ENCODE measurements at regions not wholly inside any gene's neighbourhood (a gene's known extent, or its start where the extent isn't known, plus 50 kb on each side); places are given as distances from the start of the nearest gene placed in this dataset.

DNA sequence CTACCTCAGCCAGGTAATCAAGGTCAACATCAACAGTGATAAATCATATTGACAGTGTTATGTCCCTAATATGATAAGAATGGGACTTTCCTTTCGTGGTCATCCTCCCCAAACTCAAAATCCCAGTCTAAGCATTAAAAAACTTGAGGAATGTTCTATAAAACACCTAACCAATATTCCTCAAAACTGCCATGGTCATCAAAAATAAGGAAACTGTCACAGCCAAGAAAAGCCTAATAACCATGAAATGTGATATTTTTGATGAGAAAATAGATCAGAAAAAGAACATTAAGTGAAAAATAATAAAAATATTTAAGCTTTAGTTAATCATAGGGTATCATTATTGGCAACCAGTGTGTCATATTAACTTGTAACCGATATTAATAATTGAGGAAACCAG, 232.1 kb upstream of the ATP10B start:
- H3K27me3 ChIP-seq (replicated peaks; ENCODE audit: control insufficient read depth, insufficient read depth, low read length) = no peaks in the 10 kb centered on the region
- DNase-seq (ENCODE audit: extremely low read depth, insufficient read length) = no peak
- H3K36me3 ChIP-seq (ENCODE audit: control insufficient read depth, insufficient read depth, low read length) = no peaks in the 10 kb centered on the region
- TF ChIP-seq, protein P1, sequence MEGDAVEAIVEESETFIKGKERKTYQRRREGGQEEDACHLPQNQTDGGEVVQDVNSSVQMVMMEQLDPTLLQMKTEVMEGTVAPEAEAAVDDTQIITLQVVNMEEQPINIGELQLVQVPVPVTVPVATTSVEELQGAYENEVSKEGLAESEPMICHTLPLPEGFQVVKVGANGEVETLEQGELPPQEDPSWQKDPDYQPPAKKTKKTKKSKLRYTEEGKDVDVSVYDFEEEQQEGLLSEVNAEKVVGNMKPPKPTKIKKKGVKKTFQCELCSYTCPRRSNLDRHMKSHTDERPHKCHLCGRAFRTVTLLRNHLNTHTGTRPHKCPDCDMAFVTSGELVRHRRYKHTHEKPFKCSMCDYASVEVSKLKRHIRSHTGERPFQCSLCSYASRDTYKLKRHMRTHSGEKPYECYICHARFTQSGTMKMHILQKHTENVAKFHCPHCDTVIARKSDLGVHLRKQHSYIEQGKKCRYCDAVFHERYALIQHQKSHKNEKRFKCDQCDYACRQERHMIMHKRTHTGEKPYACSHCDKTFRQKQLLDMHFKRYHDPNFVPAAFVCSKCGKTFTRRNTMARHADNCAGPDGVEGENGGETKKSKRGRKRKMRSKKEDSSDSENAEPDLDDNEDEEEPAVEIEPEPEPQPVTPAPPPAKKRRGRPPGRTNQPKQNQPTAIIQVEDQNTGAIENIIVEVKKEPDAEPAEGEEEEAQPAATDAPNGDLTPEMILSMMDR (IDR thresholded peaks at IDR 0.05; ENCODE audit: insufficient read depth, low read length, poor library complexity, severe bottlenecking) = no peak
- no peak overlapping the region for H3K4me3 ChIP-seq (replicated peaks; ENCODE audit: low read depth, low read length)

DNA sequence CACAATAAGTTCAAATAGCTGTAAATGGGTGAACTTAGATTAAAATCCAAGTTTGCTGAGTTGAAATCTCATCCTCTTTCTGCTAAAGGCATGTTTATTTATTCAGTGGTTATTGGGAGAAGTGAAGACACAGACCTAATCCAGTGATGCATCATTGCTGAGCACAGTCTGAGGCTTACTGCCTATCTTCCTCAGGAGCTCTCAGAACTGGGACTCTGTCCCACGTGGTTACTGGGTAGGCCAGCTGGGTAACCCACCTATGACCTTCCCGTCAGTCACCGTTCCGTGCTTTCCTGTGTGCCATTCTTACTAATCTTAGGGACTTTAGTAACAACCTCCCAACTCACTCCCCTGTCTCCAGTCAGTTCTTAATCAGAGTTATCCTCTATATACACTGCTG, 226.8 kb upstream of the ATP10B start:
- Histone ChIP-seq H3K36me3 (ENCODE audit: control insufficient read depth, insufficient read depth, low read length) (no peaks in the 10 kb centered on the region), H3K4me3 (replicated peaks; ENCODE audit: low read depth, low read length) (no peak overlapping the region), H3K27me3 (replicated peaks; ENCODE audit: control insufficient read depth, insufficient read depth, low read length) (no peaks in the 10 kb centered on the region)
- DNase-seq (ENCODE audit: extremely low read depth, insufficient read length) = no peak
- TF ChIP-seq, protein P1 (IDR thresholded peaks at IDR 0.05; ENCODE audit: insufficient read depth, low read length, poor library complexity, severe bottlenecking) = no peak

DNA sequence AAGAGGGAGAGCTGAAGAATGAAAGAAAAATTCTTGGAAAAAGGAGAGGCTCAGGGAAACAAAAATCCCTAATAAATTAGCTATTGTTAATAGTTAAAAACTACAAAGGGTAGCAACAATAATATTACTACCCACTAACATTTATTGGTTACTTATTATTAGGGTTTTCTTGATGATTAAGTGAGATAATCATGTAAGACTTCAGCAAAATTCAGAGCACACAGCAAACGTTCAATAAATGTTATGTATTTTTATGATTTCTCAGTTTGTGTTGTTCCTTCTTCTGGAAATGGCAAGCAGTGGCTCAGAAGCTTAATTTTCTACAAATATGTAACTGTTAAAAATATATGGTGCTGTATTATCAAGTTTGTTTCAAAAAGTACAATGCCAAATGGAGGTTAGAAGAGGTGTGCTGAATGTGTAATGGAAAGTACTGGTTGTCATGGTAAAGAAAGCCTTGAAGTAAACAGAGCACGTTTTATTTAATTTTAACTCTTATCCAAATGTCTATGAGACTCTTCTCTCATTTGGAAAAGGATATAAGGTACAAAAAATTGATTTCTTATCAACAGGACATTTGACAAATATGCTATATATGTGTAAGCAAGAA, 226.0 kb upstream of the ATP10B start:
- TF ChIP-seq, protein P1 (IDR thresholded peaks at IDR 0.05; ENCODE audit: insufficient read depth, low read length, poor library complexity, severe bottlenecking) = no peak
- no peaks in the 10 kb centered on the region for H3K27me3 ChIP-seq (replicated peaks; ENCODE audit: control insufficient read depth, insufficient read depth, low read length)

GRCh38 chr5:161077496-161077895, 225.5 kb upstream of the ATP10B start:
- Histone ChIP-seq H3K36me3 (ENCODE audit: control insufficient read depth, insufficient read depth, low read length) (no peaks in the 10 kb centered on the region), H3K4me3 (replicated peaks; ENCODE audit: low read depth, low read length) (no peak overlapping the region), H3K27me3 (replicated peaks; ENCODE audit: control insufficient read depth, insufficient read depth, low read length) (no peaks in the 10 kb centered on the region)
- no peak for DNase-seq (ENCODE audit: extremely low read depth, insufficient read length)
- TF ChIP-seq, protein P1 (IDR thresholded peaks at IDR 0.05; ENCODE audit: insufficient read depth, low read length, poor library complexity, severe bottlenecking) = no peak

More for the DNA sequence above, 226.0 kb upstream of the ATP10B start:
- DNase-seq (ENCODE audit: extremely low read depth, insufficient read length) = no peak
- no peak overlapping the region for H3K4me3 ChIP-seq (replicated peaks; ENCODE audit: low read depth, low read length)
- H3K36me3 ChIP-seq (ENCODE audit: control insufficient read depth, insufficient read depth, low read length) = no peaks in the 10 kb centered on the region

DNA sequence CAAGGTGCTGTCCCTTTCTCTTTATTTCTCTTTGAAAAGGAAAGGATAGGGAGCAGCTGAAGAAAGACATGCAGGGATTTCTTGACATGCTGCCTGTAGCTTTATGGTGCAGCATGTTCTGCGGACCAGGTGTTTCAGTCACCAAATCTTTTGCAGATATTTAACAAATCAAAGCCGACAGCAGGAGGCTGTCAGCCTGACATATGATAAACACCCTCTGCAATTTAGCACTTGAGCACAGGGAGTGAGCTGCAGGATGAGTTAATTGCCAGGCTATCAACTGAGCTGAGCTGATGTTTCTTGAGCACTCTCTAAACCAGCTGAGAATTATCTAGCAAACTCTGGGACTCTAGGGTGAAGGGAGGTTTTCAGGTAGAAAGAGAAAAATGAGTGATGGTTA, 212.8 kb upstream of the ATP10B start:
- Histone ChIP-seq H3K4me3 (replicated peaks; ENCODE audit: low read depth, low read length) (no peak overlapping the region), H3K36me3 (ENCODE audit: control insufficient read depth, insufficient read depth, low read length) (no peaks in the 10 kb centered on the region), H3K27me3 (replicated peaks; ENCODE audit: control insufficient read depth, insufficient read depth, low read length) (no peaks in the 10 kb centered on the region)
- no peak for DNase-seq (ENCODE audit: extremely low read depth, insufficient read length)
- TF ChIP-seq, protein P1 (IDR thresholded peaks at IDR 0.05; ENCODE audit: insufficient read depth, low read length, poor library complexity, severe bottlenecking) = no peak

DNA sequence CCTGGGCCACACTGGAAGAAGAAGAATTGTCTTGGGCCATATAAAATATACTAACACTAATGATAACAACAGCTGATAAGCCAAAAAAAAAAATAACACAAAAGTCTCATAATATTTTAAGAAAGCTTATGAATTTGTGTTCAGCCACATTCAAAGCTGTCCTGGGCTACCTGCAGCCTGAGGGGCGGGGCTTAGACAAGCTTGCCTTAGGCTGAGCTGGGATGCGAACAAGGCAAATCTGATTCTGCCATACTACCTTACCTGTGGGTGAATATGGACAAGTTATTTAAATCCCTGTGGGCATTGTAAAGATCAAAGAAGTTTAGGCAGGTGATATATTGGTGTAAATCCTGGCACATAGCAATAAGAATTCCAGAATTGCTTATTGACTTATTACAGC, 212.3 kb upstream of the ATP10B start:
- DNase-seq (ENCODE audit: extremely low read depth, insufficient read length) = no peak
- Histone ChIP-seq H3K27me3 (replicated peaks; ENCODE audit: control insufficient read depth, insufficient read depth, low read length) (no peaks in the 10 kb centered on the region), H3K4me3 (replicated peaks; ENCODE audit: low read depth, low read length) (no peak overlapping the region), H3K36me3 (ENCODE audit: control insufficient read depth, insufficient read depth, low read length) (no peaks in the 10 kb centered on the region)
- TF ChIP-seq, protein P1 (IDR thresholded peaks at IDR 0.05; ENCODE audit: insufficient read depth, low read length, poor library complexity, severe bottlenecking) = no peak

Measured in GM06990 (cell line).